Left ventricle myocardium superior (tissue), 1 donor: ENCODE measurements at regions not wholly inside any gene's neighbourhood (a gene's known extent, or its start where the extent isn't known, plus 50 kb on each side); places are given as distances from the start of the nearest gene placed in this dataset.

Source experiments
- ATAC-seq: fragments of 200-7000 bp; cut with Tn5 transposase; one replicate; pipeline ENCODE4 v1.9.1; 2020; ENCODE audit warnings: mild to moderate bottlenecking, moderate library complexity
- DNase-seq: peaks from one replicate; pipeline ENCODE4 v3.0.0-alpha.2; 2020
- intact Hi-C: fragments of 100-400 bp; cut with micrococcal nuclease; formaldehyde crosslinking; loops from one replicate; pipeline ENCODE4 v1.11.0; 2022
- donor health status: DM: no; HTN: yes; CAD: no; lungs with severe emphysema.

DNA sequence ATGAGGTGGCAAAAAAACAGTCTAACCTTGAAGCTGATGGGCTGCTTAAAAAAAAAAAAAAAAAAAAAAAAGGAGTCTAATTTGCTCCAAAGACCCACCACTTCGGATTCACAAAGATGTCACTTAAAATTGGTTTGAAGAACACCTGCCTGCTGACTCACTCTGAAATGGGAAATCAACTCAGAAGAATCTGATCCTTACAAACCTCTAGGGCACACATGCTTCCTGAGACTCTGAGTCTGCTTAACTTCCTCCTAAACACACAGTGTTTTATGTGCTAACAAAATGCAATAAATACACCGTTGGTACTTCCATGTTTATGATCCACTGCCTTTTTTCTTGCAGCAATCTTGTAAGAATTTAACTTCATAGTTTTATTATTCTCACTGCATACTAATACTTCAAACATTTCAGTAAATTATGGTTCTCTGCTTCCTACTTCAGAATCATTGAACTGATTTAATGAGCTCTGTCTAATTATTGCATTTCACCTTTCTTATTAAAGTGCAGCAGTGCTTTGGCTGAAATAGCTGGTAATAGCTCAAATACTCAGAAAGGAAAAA lies 73.0 kb upstream of the FRMD4B start:
- intact Hi-C loops: no loop called here
- no peak for ATAC-seq
- no peak for DNase-seq

DNA sequence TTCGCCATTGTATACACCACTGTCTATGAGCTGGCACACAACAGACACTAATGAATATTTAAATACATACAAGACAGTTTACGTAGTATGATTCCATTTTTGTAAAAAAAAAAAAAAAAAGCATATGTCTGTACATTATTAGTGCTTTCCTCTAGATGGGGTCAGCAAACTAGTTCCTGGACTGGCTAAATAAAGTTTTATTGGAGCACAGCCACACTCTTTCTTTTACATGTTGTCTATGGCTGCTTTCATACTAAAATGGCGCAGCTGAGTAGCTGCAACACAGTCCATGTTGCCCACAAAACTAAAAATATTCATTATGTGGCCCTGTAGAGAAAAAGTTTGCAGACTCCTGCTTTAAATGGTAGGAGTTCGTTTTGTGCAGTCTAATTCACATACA lies 70.7 kb upstream of the FRMD4B start:
- ATAC-seq (no peak), DNase-seq (no peak)
- intact Hi-C loops: no loop called here

DNA sequence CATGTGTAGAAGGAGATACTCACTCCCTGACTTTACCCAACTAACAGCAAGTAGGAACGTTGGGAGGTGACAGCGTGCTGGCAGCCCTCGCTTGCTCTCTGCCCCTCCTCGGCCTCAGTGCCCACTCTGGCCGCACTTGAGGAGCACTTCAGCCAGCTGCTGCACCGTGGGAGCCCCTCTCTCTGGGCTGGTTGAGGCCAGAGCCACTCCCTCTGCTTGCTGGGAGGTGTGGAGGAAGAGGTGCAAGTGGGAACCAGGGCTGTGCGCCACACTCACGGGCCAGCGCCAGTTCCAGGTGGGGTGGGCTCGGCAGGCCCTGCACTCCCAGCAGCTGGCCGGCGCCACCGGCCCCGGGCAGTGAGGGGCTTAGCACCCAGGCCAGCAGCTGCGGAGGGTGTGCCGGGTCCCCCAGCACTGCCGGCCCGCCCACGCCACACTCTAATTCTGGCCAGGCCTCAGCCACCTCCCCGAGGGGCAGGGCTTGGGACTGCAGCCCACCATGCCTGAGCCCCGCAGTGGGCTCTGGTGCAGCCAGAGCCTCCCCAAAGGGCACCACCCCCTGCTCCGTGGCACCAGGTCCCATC lies 68.4 kb upstream of the FRMD4B start:
- ATAC-seq (no peak), DNase-seq (no peak)
- intact Hi-C loops: no loop called here

DNA sequence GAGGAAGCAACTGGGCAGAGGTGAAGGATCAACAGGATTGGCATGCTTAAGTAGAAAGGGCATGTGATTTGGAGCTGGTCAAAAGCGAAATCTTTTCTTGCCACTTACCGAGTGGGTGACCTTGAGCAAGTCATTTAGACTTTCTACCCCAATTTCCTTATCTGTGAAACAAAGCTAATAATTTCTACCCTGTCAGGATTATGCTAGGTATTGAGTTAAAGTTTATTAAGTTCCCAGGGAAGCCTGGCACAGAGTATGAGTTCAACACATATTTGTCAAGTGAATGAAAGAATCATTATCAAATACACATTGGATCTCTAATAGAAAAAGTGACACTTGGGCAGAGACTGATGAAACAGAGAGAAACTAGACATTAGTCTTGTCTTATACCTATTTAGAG lies 66.4 kb upstream of the FRMD4B start:
- DNase-seq: no peak
- no peak for ATAC-seq
- intact Hi-C loops: no loop called here

DNA sequence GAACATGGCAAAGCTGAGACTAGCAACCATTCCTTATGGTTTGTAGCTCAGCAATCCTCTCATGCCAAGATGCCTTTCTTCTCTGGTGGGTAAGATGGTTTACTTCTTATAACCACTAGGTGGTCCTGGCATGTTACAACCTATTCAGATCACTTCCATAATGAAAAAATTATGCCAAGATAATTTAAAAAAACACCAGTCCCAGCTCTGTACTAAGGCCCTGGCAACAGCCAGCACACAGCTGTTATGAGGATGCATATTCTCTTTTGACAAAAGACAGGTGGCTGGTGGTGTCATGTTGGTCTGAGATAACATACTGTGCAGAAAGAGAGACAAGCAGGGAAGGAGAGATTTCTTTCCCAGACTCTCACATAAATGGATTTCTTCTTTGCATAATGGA lies 65.7 kb upstream of the FRMD4B start:
- DNase-seq (no peak), ATAC-seq (peak; percentile 65)
- intact Hi-C loops: no loop called here

DNA sequence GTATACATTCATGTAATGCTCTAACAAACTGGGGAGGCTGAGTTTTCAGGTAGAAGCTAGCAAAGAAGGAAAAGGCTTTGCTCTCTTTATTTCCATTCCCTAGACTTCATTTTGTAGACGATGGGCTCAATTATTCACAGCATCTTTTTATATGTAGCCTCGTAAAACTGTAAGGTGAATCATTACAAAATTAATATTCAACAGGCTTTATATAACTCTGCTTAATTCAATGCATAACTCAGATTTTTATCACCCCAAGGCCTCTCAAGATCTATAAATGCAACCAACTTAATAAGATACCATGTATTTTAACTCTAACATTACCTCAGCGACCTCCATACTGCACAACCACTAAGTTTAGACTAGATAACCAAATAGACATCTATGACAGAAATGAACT lies 63.0 kb upstream of the FRMD4B start:
- DNase-seq: no peak
- intact Hi-C loops: loop anchor here (10.0 kb wide), 1 partner anchor 216 kb away; no protein-coding TSS in a partner anchor
- ATAC-seq: no peak

DNA sequence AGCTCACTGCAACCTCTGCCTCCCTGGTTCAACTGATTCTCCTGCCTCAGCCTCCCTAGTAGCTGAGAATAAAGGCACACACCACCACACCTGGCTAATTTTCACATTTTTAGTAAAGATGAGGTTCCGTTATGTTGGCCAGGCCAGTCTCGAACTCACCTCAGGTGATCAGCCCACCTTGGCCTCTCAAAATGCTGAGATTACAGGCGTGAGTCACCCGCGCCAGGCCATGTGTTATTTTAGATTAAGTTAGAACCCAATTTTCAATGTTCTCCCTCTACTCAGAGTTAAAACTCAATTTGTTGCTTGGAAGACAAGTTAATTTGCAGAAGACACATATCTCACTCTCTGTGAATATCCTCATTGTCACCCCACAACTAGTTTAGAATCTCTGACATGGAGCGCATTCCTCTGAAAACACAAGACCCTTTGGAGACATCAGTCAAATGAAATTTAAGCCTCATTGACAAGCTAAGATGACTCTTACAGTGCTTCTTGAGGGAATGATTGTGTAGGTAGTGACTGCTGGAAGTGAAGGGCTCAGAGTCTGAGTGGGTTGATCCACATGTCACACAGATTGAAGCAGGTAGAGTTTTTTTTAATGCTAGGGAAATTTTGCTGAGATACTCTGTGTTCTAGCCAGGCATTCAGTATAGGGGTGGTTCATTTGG lies 60.6 kb upstream of the FRMD4B start:
- ATAC-seq (no peak), DNase-seq (no peak)
- intact Hi-C loops: loop anchor here (10.0 kb wide), 1 partner anchor 218 kb away; no protein-coding TSS in a partner anchor

DNA sequence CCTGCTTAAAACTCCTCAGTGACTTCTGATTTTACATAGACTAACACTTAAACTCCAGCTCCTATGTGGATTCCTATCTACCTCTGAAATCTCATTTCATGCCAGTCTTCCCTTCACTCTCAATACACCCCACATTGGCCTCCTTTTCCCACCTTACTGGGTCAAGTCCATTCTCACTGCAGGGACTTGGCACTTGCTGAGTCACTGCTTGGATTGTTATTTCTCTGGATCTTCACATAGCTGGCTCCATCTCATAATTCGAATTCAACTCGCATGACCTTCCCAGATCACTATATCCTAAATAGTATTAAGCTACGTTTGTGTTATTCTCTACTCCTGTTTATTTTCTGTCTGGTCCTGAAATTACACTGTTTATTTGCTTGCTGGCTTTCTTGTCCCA lies 59.6 kb upstream of the FRMD4B start:
- intact Hi-C loops: loop anchor here (10.0 kb wide), 1 partner anchor 219 kb away; no protein-coding TSS in a partner anchor
- DNase-seq: no peak
- no peak for ATAC-seq

DNA sequence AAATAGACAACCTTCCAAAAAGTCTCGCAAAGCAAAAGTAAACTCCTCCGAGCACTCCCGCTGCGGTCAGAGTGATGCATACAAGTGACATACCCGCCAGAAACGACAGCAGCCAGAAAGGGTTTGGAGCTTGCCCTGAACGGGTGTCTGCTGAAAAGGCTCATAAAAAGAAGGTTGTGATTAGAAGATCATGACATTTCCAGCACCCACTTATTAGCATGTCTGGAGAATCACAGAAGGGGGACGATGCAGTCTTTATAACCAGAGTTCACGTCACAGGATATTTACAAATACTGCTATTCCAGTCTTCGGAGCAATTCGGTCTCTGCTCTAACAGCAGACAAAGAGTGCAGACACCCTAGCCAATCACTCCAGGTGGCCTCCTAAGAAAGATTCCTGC lies 59.1 kb upstream of the FRMD4B start:
- DNase-seq (no peak), ATAC-seq (no peak)
- intact Hi-C loops: loop anchor here (10.0 kb wide), 1 partner anchor 220 kb away; no protein-coding TSS in a partner anchor

DNA sequence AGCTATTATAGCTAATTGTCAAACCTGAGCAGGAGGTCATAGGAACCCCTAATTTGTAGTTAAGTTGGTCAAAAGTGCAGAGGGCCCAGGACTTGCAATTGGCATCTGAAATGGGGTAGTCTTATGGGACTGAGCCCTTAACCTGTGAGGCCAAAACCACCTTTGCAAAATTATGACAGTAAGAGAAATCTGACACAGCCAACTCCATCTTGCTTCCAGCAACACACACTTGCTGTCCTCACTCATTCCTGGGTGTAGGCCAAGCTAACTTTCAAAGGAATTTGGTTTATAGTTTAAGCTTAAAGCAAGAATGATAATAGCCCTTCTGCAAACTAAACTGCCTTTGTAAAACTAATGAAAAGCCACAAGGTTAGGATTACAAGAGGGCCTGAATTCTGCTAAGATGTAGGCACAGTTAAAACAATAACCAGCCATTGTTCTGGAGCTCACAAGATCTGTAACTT lies 57.6 kb upstream of the FRMD4B start:
- ATAC-seq: no peak
- no peak for DNase-seq
- intact Hi-C loops: loop anchor here (10.0 kb wide), 1 partner anchor 221 kb away; no protein-coding TSS in a partner anchor

DNA sequence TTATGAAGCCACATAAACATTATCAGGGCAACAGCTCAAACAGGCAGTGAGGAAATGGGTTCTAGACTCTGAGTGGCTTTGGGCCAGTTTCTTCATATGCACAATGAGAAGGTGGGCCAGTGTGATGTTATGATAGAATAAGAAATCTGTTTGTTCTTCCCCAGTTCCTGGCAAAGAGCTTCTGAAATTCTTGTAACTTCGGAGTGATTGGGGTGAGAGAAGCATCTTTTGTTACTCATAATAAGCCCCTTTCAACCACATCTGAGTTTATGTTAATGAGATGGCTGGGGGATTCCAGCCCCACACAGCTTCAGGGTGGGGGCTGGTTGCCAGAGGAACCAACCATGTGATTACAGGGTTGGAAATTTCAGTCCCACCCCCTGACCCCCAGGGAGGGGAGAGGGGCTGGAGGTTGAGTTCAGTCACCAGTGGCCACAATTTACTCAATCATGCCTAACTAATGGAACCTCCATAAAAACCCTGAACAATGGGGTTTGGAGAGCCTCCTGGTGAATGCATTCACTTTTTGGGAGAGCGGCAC lies 57.0 kb upstream of the FRMD4B start:
- DNase-seq (no peak), ATAC-seq (no peak)
- intact Hi-C loops: loop anchor here (10.0 kb wide), 1 partner anchor 222 kb away; no protein-coding TSS in a partner anchor

DNA sequence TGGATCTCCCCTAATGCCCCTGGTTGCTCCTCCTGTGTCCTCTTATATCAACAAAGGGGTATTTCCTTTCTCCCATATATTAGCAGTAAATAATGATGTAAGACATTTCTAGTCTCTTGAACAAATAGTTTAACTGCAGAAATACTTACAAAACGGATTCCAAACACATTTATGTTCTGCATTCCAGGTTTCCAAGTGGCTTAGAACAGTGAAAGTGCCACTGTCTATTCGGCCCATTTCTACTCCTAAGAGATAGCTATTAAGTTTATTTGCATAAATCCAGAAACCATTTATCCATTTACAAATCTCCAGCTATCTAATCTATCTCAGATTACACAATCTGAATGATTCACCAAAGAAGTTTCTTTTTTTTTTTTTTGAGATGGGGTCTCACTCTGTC lies 55.8 kb upstream of the FRMD4B start:
- DNase-seq (no peak), ATAC-seq (no peak)
- intact Hi-C loops: loop anchor here (10.0 kb wide), 1 partner anchor 223 kb away; no protein-coding TSS in a partner anchor

DNA sequence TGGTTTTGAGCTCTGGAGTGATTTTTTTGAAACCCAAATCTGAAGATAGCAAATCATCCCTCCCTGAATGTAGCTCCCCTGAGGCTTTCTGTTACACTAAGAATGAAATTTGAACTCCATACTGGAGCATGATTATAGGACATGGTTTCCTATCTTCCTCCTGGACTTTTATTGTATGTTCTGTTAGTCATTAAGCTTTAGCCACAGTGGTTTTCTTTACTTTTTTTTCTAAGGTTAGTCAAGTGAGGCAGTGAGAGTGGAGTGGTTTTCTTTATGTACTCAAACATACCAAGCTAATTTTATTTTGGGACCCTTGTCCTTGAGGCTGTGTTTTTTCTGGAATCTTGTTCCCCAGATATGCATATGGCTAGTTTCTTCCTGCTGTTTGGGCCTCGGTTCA lies 55.2 kb upstream of the FRMD4B start:
- DNase-seq: no peak
- ATAC-seq: no peak
- intact Hi-C loops: loop anchor here (10.0 kb wide), 1 partner anchor 224 kb away; no protein-coding TSS in a partner anchor

DNA sequence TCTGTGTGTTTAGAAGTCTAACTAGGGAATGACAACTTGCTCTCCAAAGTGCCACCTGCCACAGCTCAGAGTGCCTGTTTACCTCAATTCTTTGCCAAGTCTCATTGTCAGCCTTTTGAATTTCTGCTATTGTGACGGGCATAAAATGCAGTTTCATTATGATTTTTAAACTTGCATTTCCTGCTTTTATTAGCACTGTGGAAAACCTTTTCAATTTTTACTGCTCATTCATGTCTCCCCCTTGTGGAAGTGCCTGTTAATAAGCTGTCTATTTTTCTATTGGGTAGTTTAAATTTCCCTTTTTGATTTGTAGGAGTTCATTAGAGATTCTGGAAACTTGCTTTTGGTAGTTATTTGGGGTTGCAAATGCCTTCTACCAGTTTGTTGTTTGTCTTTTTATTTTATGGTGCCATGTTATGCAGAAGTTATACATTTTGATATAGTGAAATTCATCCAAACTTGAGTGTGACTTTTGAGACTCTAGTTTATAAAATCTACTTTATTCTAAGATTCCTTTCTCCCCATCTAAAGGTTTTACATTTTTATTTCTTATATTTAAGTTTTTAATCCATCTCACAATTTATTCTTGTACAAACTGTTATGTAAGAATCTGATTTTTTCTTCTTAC lies 53.9 kb upstream of the FRMD4B start:
- DNase-seq (no peak), ATAC-seq (peak; percentile 30)
- intact Hi-C loops: loop anchor here (10.0 kb wide), 1 partner anchor 225 kb away; no protein-coding TSS in a partner anchor

DNA sequence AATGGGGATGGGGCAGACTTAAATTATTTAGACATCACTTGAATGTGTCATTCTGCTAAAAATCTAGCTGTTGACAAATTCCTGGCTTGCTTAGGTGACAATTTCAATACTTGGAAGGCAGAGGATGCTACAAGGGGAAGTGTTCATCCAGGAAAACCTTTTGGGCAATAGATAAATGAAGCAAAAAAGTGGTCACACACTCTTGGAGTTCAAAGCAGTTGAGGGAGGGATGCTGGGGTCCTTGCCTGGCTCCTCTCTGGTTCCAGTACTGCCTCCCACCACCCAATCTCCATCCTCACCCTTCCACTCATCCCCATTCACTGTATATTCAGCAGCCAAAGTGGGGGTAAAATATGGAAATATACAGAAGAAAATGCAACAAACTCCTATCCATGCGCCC lies 52.6 kb upstream of the FRMD4B start:
- intact Hi-C loops: no loop called here
- no peak for ATAC-seq
- DNase-seq: no peak

DNA sequence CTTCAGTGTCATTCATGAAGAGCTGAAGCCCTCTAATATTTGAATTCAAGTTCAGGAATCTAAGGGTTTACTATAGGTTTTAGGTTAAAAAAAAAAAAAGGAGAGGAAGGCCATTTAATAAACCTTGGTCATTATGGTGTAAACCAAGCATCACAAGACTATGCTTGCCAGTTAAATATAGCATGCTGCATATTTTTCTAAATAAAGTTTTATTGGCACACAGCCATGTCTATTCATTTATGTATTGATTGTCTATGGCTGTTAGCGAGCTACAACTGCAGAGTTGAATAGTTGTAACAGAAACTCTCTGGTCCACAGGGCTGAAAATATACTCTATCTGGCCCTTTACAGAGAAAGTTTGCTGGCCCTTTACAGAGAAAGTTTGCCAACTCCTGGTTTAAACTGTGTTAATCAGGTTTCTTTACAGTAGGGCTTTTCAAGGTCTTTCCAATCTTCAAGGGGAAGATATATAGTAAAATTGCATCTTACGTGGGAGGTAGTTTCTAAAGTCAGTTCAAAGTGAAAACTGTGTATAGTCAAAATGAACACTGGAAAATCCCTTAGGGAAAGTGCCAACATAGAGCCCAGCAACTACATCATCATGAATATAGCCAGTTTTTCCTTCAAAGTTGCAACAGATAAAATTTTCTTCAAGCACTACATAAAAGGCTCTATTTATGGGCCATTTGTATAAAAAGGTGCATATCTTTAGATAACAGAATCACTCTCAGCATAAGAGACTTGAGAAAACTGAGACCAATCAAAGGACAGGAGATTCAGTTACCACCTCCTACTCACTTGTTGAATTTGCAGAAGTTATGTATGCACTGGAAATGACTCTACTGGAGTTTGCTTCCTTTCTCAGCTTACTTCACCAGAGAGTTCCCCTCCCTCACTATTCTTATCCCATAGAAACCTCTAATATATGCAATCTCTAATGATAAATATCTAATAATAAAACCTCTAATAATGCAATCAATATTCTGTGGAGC lies 49.7 kb upstream of the FRMD4B start:
- intact Hi-C loops: no loop called here

More for the DNA sequence above, 49.7 kb upstream of the FRMD4B start:
- ATAC-seq (no peak), DNase-seq (no peak)
